ENCODE measurements at regions not wholly inside any gene's neighbourhood (a gene's known extent, or its start where the extent isn't known, plus 50 kb on each side); places are given as distances from the start of the nearest gene placed in this dataset.

GRCh38 chr10:9209105-9209798 lies 1154.8 kb downstream of the GATA3 start:
- no peaks in the 10 kb centered on the region for H3K4me1 ChIP-seq (ENCODE audit: insufficient read depth, low read length)
- no peaks in the 10 kb centered on the region for H4K20me1 ChIP-seq (ENCODE audit: insufficient read depth, low read length)
- Mint-ChIP-seq H3K9me3 (ENCODE audit: unreplicated experiment) (no peaks in the 10 kb centered on the region), H3K4me3 (ENCODE audit: unreplicated experiment) (no peak overlapping the region), H3K36me3 (ENCODE audit: low read depth, unreplicated experiment) (no peaks in the 10 kb centered on the region), H3K27me3 (ENCODE audit: low read depth, unreplicated experiment) (no peaks in the 10 kb centered on the region), H3K4me1 (ENCODE audit: low read depth, unreplicated experiment) (no peaks in the 10 kb centered on the region), H3K27ac (ENCODE audit: unreplicated experiment) (no peak overlapping the region)
- H3K4me3 ChIP-seq (ENCODE audit: insufficient read depth, low read depth, low read length): no peak overlapping the region
- no peak overlapping the region for H3K27ac ChIP-seq (ENCODE audit: low read depth, low read length)
- no peak overlapping the region for H3K4me2 ChIP-seq (ENCODE audit: low read length)
- H3K27me3 ChIP-seq (ENCODE audit: insufficient read depth, low read length): no peaks in the 10 kb centered on the region
- no peaks in the 10 kb centered on the region for H3K36me3 ChIP-seq (ENCODE audit: insufficient read depth, low read length)
- H2AFZ ChIP-seq (ENCODE audit: low read depth, low read length): no peak overlapping the region
- peak; percentile 83 for FAIRE-seq
- DNase-seq (ENCODE audit: low read depth): peak; percentile 15
- TF ChIP-seq CTCF (IDR thresholded peaks at IDR 0.05; ENCODE audit: insufficient read depth, low read depth, low read length): peak; percentile 93
- TF ChIP-seq EZH2 (IDR thresholded peaks at IDR 0.05; ENCODE audit: insufficient read depth, low read length): no peak
- no peak overlapping the region for H3K9ac ChIP-seq (ENCODE audit: low read length)
- no peaks in the 10 kb centered on the region for H3K9me3 ChIP-seq (ENCODE audit: insufficient read depth, low read depth, low read length)
- no peaks in the 10 kb centered on the region for H3K79me2 ChIP-seq (ENCODE audit: insufficient read depth, low read length)

- H3K4me3 ChIP-seq (ENCODE audit: insufficient read depth, low read depth, low read length): no peak overlapping the region
- Mint-ChIP-seq H3K4me1 (ENCODE audit: low read depth, unreplicated experiment) (no peaks in the 10 kb centered on the region), H3K9me3 (ENCODE audit: unreplicated experiment) (no peaks in the 10 kb centered on the region), H3K27ac (ENCODE audit: unreplicated experiment) (no peak overlapping the region), H3K27me3 (ENCODE audit: low read depth, unreplicated experiment) (no peaks in the 10 kb centered on the region), H3K36me3 (ENCODE audit: low read depth, unreplicated experiment) (no peaks in the 10 kb centered on the region), H3K4me3 (ENCODE audit: unreplicated experiment) (no peak overlapping the region)
- H3K4me1 ChIP-seq (ENCODE audit: insufficient read depth, low read length): no peaks in the 10 kb centered on the region
- H3K27me3 ChIP-seq (ENCODE audit: insufficient read depth, low read length): no peaks in the 10 kb centered on the region
- no peaks in the 10 kb centered on the region for H4K20me1 ChIP-seq (ENCODE audit: insufficient read depth, low read length)
- H3K9me3 ChIP-seq (ENCODE audit: insufficient read depth, low read depth, low read length): no peaks in the 10 kb centered on the region
- H3K27ac ChIP-seq (ENCODE audit: low read depth, low read length): no peak overlapping the region
- no peak overlapping the region for H3K4me2 ChIP-seq (ENCODE audit: low read length)
- DNase-seq (ENCODE audit: low read depth): no peak
- H3K9ac ChIP-seq (ENCODE audit: low read length): no peak overlapping the region
- H3K36me3 ChIP-seq (ENCODE audit: insufficient read depth, low read length): no peaks in the 10 kb centered on the region
- TF ChIP-seq CTCF (IDR thresholded peaks at IDR 0.05; ENCODE audit: insufficient read depth, low read depth, low read length) (peak; percentile 49), EZH2 (IDR thresholded peaks at IDR 0.05; ENCODE audit: insufficient read depth, low read length) (no peak)
- H3K79me2 ChIP-seq (ENCODE audit: insufficient read depth, low read length): no peaks in the 10 kb centered on the region
- FAIRE-seq: peak; percentile 73
- no peak overlapping the region for H2AFZ ChIP-seq (ENCODE audit: low read depth, low read length)
Measured at GRCh38 chr10:9211228-9211627, 1156.7 kb downstream of the GATA3 start.

GRCh38 chr10:9214618-9215017 lies 1160.1 kb downstream of the GATA3 start:
- no peak overlapping the region for H3K4me2 ChIP-seq (ENCODE audit: low read length)
- Mint-ChIP-seq H3K4me3 (ENCODE audit: unreplicated experiment) (no peak overlapping the region), H3K9me3 (ENCODE audit: unreplicated experiment) (no peaks in the 10 kb centered on the region), H3K36me3 (ENCODE audit: low read depth, unreplicated experiment) (no peaks in the 10 kb centered on the region), H3K4me1 (ENCODE audit: low read depth, unreplicated experiment) (no peaks in the 10 kb centered on the region), H3K27ac (ENCODE audit: unreplicated experiment) (no peak overlapping the region), H3K27me3 (ENCODE audit: low read depth, unreplicated experiment) (peaks cover 2% of the 10 kb centered on the region)
- H2AFZ ChIP-seq (ENCODE audit: low read depth, low read length): no peak overlapping the region
- no peaks in the 10 kb centered on the region for H3K79me2 ChIP-seq (ENCODE audit: insufficient read depth, low read length)
- no peak for DNase-seq (ENCODE audit: low read depth)
- no peak overlapping the region for H3K27ac ChIP-seq (ENCODE audit: low read depth, low read length)
- TF ChIP-seq CTCF (IDR thresholded peaks at IDR 0.05; ENCODE audit: insufficient read depth, low read depth, low read length) (no peak), EZH2 (IDR thresholded peaks at IDR 0.05; ENCODE audit: insufficient read depth, low read length) (no peak)
- H4K20me1 ChIP-seq (ENCODE audit: insufficient read depth, low read length): no peaks in the 10 kb centered on the region
- H3K36me3 ChIP-seq (ENCODE audit: insufficient read depth, low read length): no peaks in the 10 kb centered on the region
- no peaks in the 10 kb centered on the region for H3K27me3 ChIP-seq (ENCODE audit: insufficient read depth, low read length)
- H3K4me1 ChIP-seq (ENCODE audit: insufficient read depth, low read length): no peaks in the 10 kb centered on the region
- no peak overlapping the region for H3K9ac ChIP-seq (ENCODE audit: low read length)
- H3K4me3 ChIP-seq (ENCODE audit: insufficient read depth, low read depth, low read length): no peak overlapping the region
- FAIRE-seq: no peak
- no peaks in the 10 kb centered on the region for H3K9me3 ChIP-seq (ENCODE audit: insufficient read depth, low read depth, low read length)
